Left renal pelvis (tissue), 4 donors: ENCODE measurements at regions not wholly inside any gene's neighbourhood (a gene's known extent, or its start where the extent isn't known, plus 50 kb on each side); places are given as distances from the start of the nearest gene placed in this dataset.

Experiments
- DNase-seq, 4 donors: peaks; one replicate each; pipeline ENCODE4 v3.0.0-alpha.2; 2013; ENCODE audit warnings: low read depth in 4 of 4, low spot score in 3 of 4

GRCh38 chr14:22478670-22479069 is 110.4 kb downstream of the DAD1 start:
- no peak for DNase-seq

GRCh38 chr14:22478247-22478646 is 110.8 kb downstream of the DAD1 start:
- no peak for DNase-seq

GRCh38 chr14:22477569-22478194 is 111.3 kb downstream of the DAD1 start:
- no peak for DNase-seq

- DNase-seq, result no peak
Measured at GRCh38 chr14:22476887-22477286, 112.1 kb downstream of the DAD1 start.

GRCh38 chr14:22476005-22476751 is 112.8 kb downstream of the DAD1 start:
- no peak for DNase-seq

- DNase-seq, result no peak
Measured at GRCh38 chr14:22475381-22475780, 113.6 kb downstream of the DAD1 start.

GRCh38 chr14:22474730-22475351 is 114.2 kb downstream of the DAD1 start:
- DNase-seq, result no peak

GRCh38 chr14:22472935-22473854 is 115.8 kb downstream of the DAD1 start:
- no peak for DNase-seq

GRCh38 chr14:22472466-22472865 is 116.6 kb downstream of the DAD1 start:
- DNase-seq, result no peak

- no peak for DNase-seq
Measured at GRCh38 chr14:22471545-22472121, 117.4 kb downstream of the DAD1 start.

GRCh38 chr14:22469538-22470303 is 119.3 kb downstream of the DAD1 start:
- no peak for DNase-seq

- no peak for DNase-seq
Measured at GRCh38 chr14:22468830-22469229, 120.2 kb downstream of the DAD1 start.

GRCh38 chr14:22466491-22466890 is 122.5 kb downstream of the DAD1 start:
- DNase-seq, result no peak

- DNase-seq, result no peak
Measured at GRCh38 chr14:22465201-22465840, 123.7 kb downstream of the DAD1 start.

- no peak for DNase-seq
Measured at GRCh38 chr14:22464422-22465142, 124.4 kb downstream of the DAD1 start.

- no peak for DNase-seq
Measured at GRCh38 chr14:22463763-22464173, 125.3 kb downstream of the DAD1 start.

GRCh38 chr14:22462923-22463322 is 126.1 kb downstream of the DAD1 start:
- DNase-seq, result no peak

GRCh38 chr14:22460461-22461195 is 128.4 kb downstream of the DAD1 start:
- no peak for DNase-seq
